NB4 (cell line): ENCODE measurements at regions not wholly inside any gene's neighbourhood (a gene's known extent, or its start where the extent isn't known, plus 50 kb on each side); places are given as distances from the start of the nearest gene placed in this dataset.

Experiments
- CTCF ChIP-seq: IDR thresholded peaks from one replicate; pipeline ENCODE4 v1.5.1; 2012; ENCODE audit warnings: low read depth, low read length
- MAX ChIP-seq: IDR thresholded peaks from 2 replicates; pipeline ENCODE4 v1.6.1; 2011; ENCODE audit warnings: low read depth, low read length
- MYC ChIP-seq: IDR thresholded peaks from 2 replicates; pipeline ENCODE4 v1.6.1; 2011; ENCODE audit warnings: low read depth, low read length
- POLR2A ChIP-seq: IDR thresholded peaks from 2 replicates; pipeline ENCODE4 v1.6.1; 2011; ENCODE audit warnings: mild to moderate bottlenecking; ENCODE audit not compliant: insufficient read length; ENCODE audit errors: extremely low read depth

GRCh38 chr4:158004101-158004500, 168.7 kb downstream of the GASK1B start:
- TF ChIP-seq CTCF, result no peak
- no peak for TF ChIP-seq POLR2A
- TF ChIP-seq MAX, result no peak
- no peak for TF ChIP-seq MYC
